Transverse colon (tissue), 4 donors: ENCODE measurements at regions not wholly inside any gene's neighbourhood (a gene's known extent, or its start where the extent isn't known, plus 50 kb on each side); places are given as distances from the start of the nearest gene placed in this dataset.

Source experiments
- DNase-seq: peaks from one replicate; pipeline ENCODE4 v3.0.0-alpha.2; 2019
- H3K27ac ChIP-seq, 4 donors: fragments of 200-600 bp; sonication (generic); 2 replicates each; pipeline ENCODE4 v1.5.1; 2016 to 2018; ENCODE audit warnings: inconsistent platforms in 4 of 4
- H3K27me3 ChIP-seq: fragments of 200-600 bp; sonication (generic); 2 replicates; pipeline ENCODE4 v1.5.1; 2017; ENCODE audit warnings: inconsistent platforms
- H3K36me3 ChIP-seq, 4 donors: fragments of 200-600 bp; sonication (generic); 2 replicates each; pipeline ENCODE4 v1.5.1; 2017 to 2019; ENCODE audit warnings: inconsistent platforms in 4 of 4
- H3K4me1 ChIP-seq, 4 donors: fragments of 200-600 bp; sonication (generic); 2 replicates each; pipeline ENCODE4 v1.5.1; 2017 to 2020; ENCODE audit warnings: inconsistent platforms in 4 of 4
- H3K4me3 ChIP-seq, 4 donors: fragments of 200-600 bp; sonication (generic); 1 replicate in 1 of 4; 2 replicates in 3 of 4; pipeline versions ENCODE4 v1.5.1 to v1.6.1; 2017 to 2019; ENCODE audit warnings: inconsistent platforms in 4 of 4
- H3K9me3 ChIP-seq, 2 donors: fragments of 200-600 bp; sonication (generic); 2 replicates each; pipeline ENCODE4 v1.5.1; 2017 to 2019; ENCODE audit warnings: inconsistent platforms in 2 of 2
- EP300 ChIP-seq: sonication (generic); formaldehyde crosslinking; IDR thresholded peaks from one replicate; pipeline ENCODE4 v1.6.1; 2017; ENCODE audit warnings: antibody characterized with exemption, low read depth
- POLR2A ChIP-seq: fragments of 450-650 bp; IDR thresholded peaks from one replicate; pipeline ENCODE4 v1.6.1; 2016; ENCODE audit warnings: antibody characterized with exemption, mild to moderate bottlenecking, moderate library complexity
- POLR2AphosphoS5 ChIP-seq, 3 donors: sonication (generic); formaldehyde crosslinking; IDR thresholded peaks; one replicate each; pipeline ENCODE4 v1.6.1; 2016; ENCODE audit warnings: antibody characterized with exemption in 3 of 3
- WGBS, 2 donors: methylation state at CpG; one replicate each; pipeline ENCODE4 v1.1.5; 2018; ENCODE audit warnings: low coverage in 1 of 2; 5-methylcytosine and 5-hydroxymethylcytosine counted together
- in situ Hi-C, 4 donors: fragments of 200-750 bp; cut with MboI; loops; one replicate each; pipeline versions ENCODE4 v1.15.0 to v1.15.1; 2017; ENCODE audit warnings: low sequenced_read_pairs in 3 of 4, low pct_ligation_motif_present in 1 of 4, low pct_unique_long_range_greater_than_20kb in 1 of 4
- intact Hi-C: fragments of 100-400 bp; cut with DNase I; formaldehyde crosslinking; loops from one replicate; pipeline ENCODE4 v1.15.1; 2023; ENCODE audit warnings: low total_unique reads
- TF ChIP-seq, protein P1 (sequence below), 5 experiments: fragments of 200-600 bp in 3 of 5; fragments of 450-650 bp in 2 of 5; sonication (generic) in 3 of 5; IDR thresholded peaks; 1 replicate in 2 of 5; 2 replicates in 3 of 5; pipeline ENCODE4 v1.5.1; 2016 to 2017; ENCODE audit warnings: antibody characterized with exemption in 5 of 5, inconsistent platforms in 3 of 5, mild to moderate bottlenecking in 2 of 5, moderate library complexity in 1 of 5

DNA sequence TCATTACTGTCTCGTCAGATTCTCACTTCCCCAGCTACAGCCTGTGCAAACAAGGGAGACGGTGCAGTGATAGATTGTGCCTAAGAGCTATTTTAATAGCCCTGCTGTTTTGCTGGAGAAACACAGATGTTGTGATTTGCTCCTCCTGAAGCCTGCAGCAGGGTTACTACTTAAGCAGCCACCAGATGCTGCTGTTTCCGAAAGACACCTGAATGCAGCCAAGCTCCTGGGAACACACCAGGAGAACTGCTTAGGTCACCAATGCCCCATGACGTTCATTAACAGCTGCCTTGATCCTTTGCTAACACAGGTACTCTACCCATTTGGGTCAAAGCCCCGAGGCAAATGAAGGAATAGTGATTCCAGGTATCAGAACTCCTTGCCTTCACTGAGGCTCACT, 411.8 kb upstream of the DAB1 start:
- TF ChIP-seq EP300 (no peak), POLR2AphosphoS5 (IDR thresholded peaks at IDR 0.05) (no peak), POLR2A (no peak)
- TF ChIP-seq, protein P1, sequence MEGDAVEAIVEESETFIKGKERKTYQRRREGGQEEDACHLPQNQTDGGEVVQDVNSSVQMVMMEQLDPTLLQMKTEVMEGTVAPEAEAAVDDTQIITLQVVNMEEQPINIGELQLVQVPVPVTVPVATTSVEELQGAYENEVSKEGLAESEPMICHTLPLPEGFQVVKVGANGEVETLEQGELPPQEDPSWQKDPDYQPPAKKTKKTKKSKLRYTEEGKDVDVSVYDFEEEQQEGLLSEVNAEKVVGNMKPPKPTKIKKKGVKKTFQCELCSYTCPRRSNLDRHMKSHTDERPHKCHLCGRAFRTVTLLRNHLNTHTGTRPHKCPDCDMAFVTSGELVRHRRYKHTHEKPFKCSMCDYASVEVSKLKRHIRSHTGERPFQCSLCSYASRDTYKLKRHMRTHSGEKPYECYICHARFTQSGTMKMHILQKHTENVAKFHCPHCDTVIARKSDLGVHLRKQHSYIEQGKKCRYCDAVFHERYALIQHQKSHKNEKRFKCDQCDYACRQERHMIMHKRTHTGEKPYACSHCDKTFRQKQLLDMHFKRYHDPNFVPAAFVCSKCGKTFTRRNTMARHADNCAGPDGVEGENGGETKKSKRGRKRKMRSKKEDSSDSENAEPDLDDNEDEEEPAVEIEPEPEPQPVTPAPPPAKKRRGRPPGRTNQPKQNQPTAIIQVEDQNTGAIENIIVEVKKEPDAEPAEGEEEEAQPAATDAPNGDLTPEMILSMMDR (IDR thresholded peaks at IDR 0.05): peak in 1 of 5 experiments; percentile 12
- peak; percentile 18 for DNase-seq
- Histone ChIP-seq H3K4me1 (no peaks in the 10 kb centered on the region), H3K36me3 (no peaks in the 10 kb centered on the region), H3K4me3 (no peak overlapping the region), H3K27me3 (peaks cover 4% of the 10 kb centered on the region), H3K27ac (no peak overlapping the region), H3K9me3 (no peaks in the 10 kb centered on the region)
- WGBS, 2 donors: 20% methylated on average over 5 of the region's 5 CpGs; no CpG with 5 or more reads in 1 of the 2 donors
- in situ Hi-C loops (no loop called here), intact Hi-C loops (no loop called here)

DNA sequence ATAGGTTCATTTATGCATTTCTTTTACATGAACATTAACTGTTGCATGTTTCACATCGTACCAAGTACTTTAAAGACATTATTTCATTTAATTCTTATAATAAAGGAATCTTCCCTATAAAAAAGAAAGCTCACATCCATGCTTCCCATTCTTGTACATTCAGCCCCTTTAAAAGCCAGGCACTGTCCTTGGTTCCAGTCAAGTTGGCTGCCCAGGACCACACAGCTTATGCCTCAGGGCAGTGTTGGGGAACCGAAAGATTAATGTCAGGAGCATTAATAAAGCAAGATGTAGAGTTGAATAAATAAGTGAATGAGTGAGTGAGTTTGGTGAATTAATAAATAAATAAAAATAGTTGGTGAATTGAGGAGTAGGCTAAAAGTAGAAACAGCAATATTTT, 409.4 kb upstream of the DAB1 start:
- WGBS, 2 donors: 88 to 95% methylated on average over 2 of the region's 2 CpGs
- no peaks in the 10 kb centered on the region for H3K36me3 ChIP-seq
- TF ChIP-seq POLR2A: no peak
- TF ChIP-seq, protein P1 (IDR thresholded peaks at IDR 0.05): no peak
- TF ChIP-seq POLR2AphosphoS5 (IDR thresholded peaks at IDR 0.05): no peak
- TF ChIP-seq EP300: no peak
- in situ Hi-C loops: no loop called here
- peaks cover 4% of the 10 kb centered on the region for H3K27me3 ChIP-seq
- H3K4me1 ChIP-seq: no peaks in the 10 kb centered on the region
- no peak for DNase-seq
- H3K27ac ChIP-seq: no peak overlapping the region
- no peak overlapping the region for H3K4me3 ChIP-seq
- intact Hi-C loops: no loop called here
- no peaks in the 10 kb centered on the region for H3K9me3 ChIP-seq

DNA sequence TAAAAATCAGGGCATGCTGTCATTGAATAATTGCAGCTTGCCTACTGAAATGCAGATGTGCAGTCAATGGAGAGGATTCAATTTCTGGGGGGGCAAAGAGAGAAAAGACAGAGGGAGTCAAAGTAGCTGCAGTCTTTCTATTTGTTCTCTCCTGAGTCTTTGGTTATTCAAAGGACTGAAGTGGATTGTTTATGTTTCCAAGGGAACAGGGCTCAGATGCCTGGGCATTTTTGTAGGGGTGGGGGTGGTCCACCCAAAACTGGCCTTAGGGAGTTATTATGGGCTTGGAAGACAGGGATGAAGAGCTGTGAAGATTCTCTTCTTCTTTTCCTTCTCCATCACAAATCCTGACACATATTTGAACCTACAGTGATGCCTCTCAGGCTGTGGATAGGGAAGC, 408.8 kb upstream of the DAB1 start:
- no peaks in the 10 kb centered on the region for H3K9me3 ChIP-seq
- H3K36me3 ChIP-seq: no peaks in the 10 kb centered on the region
- TF ChIP-seq POLR2A (no peak), POLR2AphosphoS5 (IDR thresholded peaks at IDR 0.05) (no peak), EP300 (no peak)
- TF ChIP-seq, protein P1 (IDR thresholded peaks at IDR 0.05): no peak
- no peak overlapping the region for H3K27ac ChIP-seq
- no peak for DNase-seq
- intact Hi-C loops: no loop called here
- no peak overlapping the region for H3K4me3 ChIP-seq
- no peaks in the 10 kb centered on the region for H3K4me1 ChIP-seq
- H3K27me3 ChIP-seq: peaks cover 4% of the 10 kb centered on the region
- in situ Hi-C loops: no loop called here

GRCh38 chr1:57831624-57832023, 407.8 kb upstream of the DAB1 start:
- TF ChIP-seq POLR2AphosphoS5 (IDR thresholded peaks at IDR 0.05): no peak
- no peak for TF ChIP-seq POLR2A
- no peak for TF ChIP-seq EP300
- TF ChIP-seq, protein P1 (IDR thresholded peaks at IDR 0.05): no peak
- no peaks in the 10 kb centered on the region for H3K4me1 ChIP-seq
- no peaks in the 10 kb centered on the region for H3K36me3 ChIP-seq
- in situ Hi-C loops (no loop called here), intact Hi-C loops (no loop called here)
- H3K4me3 ChIP-seq: no peak overlapping the region
- no peak overlapping the region for H3K27ac ChIP-seq
- peaks cover 4% of the 10 kb centered on the region for H3K27me3 ChIP-seq
- 52 to 63% methylated on average over 1 of the region's 1 CpG for WGBS, 2 donors
- no peak for DNase-seq
- no peaks in the 10 kb centered on the region for H3K9me3 ChIP-seq
